GM18861 (cell line): ENCODE measurements at regions not wholly inside any gene's neighbourhood (a gene's known extent, or its start where the extent isn't known, plus 50 kb on each side); places are given as distances from the start of the nearest gene placed in this dataset.
"Not testable (repeated sequence)": the region's sequence is repeated elsewhere in the genome, so short reads cannot be mapped to it uniquely, and the experiment has no call there.

Source experiments
- ATAC-seq: cut with Tn5 transposase; IDR thresholded peaks from one replicate; pipeline ENCODE4 v1.9.1; 2021; ENCODE audit not compliant: unreplicated experiment

DNA sequence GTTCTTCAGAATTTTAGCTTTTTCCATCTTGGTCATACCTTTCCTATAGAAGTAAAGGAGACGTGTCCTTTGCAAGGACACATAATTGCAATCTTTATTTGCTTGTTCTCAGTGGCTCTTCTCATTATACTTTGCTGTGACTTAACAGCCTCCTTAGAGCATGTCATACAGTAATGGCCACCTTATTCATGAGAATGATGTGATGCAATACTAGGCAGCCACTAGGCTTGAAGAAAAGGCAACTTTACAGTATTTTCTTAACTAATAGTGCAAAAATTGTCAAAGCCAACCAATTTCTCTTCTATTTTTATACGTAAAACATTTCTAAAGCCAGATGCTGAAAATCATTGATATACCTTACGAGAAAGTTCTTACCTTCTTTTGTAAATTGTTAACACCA, 1296.8 kb upstream of the EYS start:
- no peak for ATAC-seq

DNA sequence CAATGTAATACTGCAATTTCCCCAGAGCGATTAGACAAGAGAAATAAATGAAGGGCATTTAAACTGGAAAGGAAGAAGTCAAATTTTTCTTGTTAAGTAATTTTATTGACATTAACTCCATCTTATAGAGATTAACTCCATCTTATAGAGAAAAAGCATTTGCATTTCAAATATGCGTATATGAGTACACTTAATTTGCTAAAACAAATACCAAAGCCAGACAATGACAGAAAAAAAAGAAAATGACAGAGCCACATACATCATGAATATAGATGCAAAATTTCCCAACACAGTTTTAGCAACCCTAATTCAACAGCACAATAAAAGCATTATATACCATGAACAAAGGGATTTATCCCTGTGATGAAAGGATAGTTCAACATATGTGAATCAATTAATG, 1293.1 kb upstream of the EYS start:
- ATAC-seq, result no peak

DNA sequence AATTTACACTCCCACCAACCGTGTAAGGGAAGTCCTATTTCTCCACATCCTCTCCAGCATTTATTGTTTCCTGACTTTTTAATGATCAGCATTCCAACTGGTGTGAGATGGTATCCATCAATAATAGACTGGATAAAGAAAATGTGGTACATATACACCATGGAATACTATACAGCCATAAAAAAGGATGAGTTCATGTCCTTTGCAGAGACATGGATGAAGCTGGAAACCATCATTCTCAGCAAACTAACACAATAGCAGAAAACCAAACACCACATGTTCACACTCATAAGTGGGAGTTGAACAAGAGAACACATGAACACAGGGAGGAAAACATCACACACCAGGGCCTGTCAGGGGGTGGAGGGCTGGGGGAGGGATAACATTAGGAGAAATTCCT, 1290.6 kb upstream of the EYS start:
- ATAC-seq, result not testable (repeated sequence)

DNA sequence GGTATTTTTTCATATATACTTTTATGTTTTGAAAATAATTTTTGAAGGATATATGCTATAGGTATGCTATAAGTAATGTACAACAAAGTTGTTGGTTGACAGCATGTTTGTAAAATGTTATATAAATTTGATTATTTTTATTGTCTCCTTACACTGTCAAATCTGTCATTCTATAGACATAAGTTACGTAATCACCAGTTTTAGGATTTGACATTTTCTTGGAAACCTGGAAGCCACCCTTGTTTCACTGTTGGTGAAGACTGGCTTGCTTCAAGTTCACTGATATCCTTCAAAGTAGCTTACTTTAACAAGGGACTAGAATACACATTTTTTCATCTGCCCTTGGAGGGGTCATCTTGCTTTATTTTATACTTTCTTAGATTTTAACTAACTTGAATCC, 1288.6 kb upstream of the EYS start:
- no peak for ATAC-seq

DNA sequence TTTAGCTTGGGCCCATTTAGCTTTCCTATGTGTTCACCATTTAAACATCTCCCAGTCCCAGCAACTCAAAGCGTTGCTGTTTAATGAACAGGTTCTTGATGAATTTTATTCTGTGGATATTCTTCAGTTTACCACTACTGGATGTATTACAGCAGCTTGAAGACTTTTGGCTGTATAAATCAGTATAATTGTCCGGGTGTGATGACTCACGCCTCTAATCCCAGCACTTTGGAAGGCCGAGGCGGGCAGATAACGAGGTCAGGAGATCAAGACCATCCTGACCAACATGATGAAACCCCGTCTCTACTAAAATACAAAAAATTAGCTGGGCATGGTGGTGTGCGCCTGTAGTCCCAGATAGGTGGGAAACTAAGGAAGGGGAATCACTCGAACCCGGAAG, 1286.7 kb upstream of the EYS start:
- ATAC-seq, result not testable (repeated sequence)

DNA sequence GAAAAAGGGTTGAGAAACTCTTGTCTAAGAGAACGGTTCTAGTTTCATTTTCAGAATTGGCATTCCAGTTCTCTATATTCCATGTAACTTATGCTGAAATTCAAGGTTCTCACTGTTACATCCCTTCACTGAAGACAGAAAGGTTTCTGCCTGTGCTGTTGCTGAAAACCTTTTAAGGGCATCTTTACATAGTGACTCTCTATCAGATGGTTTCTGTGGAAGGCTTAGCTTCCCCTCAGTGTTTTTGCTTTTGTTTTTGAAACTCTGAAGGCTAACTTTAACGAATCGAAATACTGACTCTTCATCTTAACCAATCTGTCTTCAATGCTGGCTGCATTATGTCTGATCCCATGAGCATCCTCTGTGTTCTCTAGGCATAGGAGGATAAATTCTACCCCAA, 1286.2 kb upstream of the EYS start:
- no peak for ATAC-seq

DNA sequence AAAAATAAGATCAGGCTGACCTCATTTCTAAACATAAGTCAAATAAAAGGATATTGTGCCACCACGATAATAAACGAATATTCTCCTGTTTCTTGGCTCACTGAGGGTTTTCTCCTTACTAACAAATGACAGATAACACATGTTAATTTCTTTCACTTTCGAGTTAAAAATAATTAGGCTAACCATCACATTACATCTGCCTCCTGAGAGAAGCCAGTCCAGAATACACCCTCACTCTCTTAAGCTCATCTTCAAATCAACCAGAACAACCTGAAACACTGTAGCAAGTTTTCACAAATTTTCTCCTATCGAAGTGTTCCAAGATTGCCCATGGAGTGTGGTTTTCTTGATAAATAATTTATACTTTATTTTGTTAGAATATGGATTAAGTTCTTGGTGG, 1285.6 kb upstream of the EYS start:
- no peak for ATAC-seq

DNA sequence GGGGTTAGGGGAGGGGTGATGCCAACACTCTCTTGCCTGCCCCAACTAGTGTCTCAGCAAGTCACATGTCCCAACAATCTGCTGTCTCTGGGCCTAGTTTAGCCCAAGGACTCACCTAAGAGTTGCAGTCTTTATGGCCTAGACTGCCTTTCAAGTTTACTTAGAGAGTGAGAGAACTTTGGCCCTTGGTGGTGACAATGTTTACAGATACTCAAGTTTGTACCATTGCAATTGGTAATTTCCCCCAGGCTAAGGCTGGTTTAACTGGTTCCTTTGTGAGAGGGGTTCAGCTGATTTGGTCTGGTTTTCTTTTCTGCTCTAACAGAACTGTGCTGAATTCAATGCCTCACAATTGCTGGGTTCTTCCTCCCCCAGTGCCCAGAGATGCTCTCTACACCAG, 1279.9 kb upstream of the EYS start:
- no peak for ATAC-seq

DNA sequence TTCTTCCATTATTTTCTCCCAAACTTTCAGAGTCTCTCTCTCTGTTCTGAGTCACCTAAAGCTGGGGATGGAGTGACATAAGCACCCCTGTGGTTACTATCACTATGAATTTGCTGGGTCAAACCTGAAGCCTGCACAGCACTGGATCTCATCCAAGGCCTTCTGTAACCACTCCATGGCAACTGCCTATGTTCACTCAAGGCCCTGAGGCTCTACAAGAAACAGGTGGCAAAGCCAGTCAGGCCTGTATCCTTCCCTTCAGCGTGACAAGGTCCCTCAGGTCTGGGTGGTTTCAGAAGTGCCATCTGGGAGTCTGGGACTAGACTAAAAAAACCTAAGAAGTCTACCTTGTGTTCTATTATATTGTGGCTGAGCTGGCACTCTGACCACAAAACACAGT, 1278.8 kb upstream of the EYS start:
- ATAC-seq, result no peak

DNA sequence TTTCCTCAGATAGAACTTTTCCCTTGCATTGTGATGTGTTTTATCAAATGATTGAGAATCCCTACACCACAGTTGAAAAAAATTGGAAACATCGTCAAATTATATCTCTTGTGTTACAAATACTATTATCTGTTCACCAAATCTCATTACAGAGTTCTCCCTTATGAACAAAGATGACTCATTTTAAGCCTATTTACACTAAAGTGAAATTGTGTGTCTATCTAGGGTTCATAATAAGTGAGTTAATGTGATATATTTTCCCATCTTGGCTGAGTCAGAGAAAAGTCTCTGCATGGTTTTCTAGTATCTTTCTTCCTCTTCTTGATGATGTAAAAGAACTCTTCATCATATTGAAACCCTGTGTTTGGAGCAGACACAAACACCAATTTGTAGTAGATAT, 1263.3 kb upstream of the EYS start:
- no peak for ATAC-seq

DNA sequence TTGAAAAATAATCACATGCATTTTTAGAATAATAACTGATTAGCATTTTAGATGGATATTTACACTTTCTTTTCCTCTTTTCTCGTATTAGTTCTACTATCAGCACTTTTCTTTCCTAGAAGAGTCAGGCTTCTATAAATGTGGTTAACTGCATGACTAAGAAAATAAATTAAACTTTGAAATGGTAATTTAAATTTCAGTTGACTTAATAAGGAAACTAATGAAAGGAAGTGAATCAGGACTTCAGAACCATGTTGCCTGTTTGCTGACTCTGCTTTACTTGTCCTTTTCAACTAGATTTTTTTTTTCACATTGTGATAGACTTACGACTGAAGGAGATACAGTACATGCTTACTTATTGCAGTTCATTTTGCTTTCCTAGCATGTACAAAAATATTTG, 1258.2 kb upstream of the EYS start:
- no peak for ATAC-seq

DNA sequence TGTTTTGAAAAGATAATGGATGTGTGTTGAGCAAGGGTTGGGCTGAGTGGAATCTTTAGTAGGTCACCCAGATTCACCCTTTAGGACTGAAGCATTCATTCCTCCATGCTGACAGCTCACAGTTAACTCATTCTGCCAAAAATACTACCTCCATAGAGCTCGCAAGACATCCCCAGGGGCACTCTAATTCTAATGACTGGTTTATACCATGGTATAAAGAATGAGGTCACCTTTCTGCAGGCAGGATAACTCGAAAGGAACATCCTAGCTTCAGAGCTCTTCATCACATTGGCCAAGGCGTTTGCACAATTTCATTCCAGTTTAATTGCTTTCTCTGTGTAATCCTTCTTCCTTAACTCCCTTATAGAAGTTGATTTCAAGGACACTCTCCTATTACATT, 1257.2 kb upstream of the EYS start:
- ATAC-seq, result no peak

DNA sequence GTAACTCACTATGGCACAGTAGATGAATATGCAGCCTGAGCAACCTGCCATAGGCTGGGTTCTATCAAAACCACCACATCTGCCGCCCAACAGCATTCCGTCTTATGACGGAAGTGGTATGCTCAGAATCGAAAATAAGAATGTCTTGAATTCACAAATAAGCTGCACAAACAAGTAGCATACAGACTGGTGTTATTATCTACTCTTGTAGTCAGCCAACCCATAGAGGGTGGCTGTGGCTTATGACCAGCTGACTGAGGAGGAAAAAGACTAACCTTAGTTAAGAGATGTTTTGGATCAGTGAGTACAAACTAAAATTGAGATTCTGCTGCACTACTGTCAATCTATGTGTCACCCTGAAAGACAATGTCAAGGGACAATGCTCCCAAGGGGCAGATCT, 1255.1 kb upstream of the EYS start:
- ATAC-seq, result no peak

DNA sequence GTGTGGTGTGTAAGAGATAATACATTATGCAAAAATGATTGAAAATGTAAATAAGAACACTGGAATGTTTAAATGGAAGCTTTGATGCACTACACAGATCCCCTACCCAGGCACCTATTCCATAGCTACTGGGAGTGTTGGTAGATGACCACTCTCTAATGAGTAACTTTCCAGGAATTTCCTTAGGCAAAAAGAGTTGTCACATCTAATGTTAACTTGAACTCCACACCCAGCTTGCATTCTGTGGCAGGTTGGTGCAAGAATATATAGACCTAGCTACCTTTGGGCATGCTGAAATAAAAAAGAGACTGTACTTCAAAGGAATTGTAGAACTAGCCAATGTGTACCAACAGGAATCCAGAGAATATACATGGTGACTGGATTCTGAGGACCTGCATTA, 1254.2 kb upstream of the EYS start:
- no peak for ATAC-seq

DNA sequence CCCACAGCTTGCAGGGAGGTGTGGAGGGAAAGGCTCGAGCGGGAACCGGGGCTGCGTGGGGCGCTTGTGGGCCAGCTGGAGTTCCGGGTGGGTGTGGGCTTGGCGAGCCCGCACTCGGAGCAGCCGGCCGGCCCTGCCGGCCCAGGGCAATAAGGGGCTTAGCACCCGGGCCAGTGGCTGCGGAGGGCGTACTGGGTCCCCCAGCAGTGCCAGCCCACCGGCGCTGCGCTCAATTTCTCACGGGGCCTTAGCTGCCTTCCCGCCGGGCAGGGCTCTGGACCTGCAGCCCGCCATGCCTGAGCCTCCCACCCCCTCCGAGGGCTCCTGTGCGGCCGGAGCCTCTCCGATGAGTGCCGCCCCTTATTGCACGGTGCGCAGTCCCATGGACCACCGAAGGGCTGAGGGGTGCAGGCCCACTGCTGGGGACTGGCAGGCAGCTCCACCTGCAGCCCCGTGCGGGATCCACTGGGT, 1242.2 kb upstream of the EYS start:
- ATAC-seq, result no peak

DNA sequence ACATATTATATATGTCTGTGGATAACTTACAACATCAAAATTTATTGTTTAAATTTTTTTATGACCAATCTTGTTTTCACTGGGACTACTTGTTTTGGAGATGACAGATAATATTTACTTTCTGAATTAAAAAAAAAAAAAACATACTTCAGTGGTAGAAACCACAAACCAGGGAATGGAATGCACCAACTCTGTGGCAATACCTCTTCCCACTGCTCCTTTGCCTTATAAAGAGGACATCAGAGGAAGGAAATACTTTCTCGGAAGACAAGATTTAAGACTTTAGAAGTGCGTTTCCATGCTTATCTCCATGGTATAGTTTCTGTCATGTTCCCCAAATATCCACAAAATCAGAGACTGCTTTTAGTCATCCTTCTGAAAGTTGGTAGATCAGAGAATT, 1241.1 kb upstream of the EYS start:
- ATAC-seq, result no peak

DNA sequence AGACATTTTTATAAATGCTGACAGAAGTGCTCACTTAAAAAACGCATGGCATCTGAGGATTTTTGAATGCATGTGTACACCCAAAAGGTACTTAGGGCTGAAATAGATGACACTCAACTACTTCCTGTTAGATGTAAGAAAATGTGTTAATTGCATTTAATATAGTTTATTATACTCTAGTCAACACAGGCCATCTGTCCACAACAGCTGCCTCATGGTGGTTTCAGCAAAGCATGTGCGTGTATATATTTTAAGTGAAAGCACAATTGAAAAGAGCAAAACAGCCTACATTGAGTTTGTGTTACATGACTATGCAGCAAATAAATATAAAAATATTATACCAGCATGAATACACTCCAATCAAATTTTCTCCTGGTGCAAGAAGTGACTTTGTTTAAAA, 1233.0 kb upstream of the EYS start:
- ATAC-seq, result no peak

DNA sequence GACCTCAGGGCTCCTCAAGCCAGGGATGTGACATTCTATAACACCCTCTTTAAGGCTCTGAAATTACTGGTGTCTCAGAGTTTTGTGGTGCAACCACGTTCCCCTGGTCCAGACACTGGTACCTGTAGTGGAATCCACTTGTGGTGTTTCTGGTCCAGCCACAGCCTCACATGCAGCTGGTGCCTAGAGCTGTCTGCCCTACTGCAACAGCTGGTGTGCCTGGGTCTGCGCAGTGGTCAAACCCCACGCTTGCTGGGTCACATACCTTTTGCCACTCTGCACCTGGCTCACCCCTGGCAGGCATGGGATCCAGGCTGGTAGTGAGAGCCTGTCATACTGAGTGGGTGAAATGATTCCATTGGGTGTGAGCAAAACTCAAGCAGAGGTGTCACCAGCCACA, 1230.2 kb upstream of the EYS start:
- ATAC-seq, result no peak

DNA sequence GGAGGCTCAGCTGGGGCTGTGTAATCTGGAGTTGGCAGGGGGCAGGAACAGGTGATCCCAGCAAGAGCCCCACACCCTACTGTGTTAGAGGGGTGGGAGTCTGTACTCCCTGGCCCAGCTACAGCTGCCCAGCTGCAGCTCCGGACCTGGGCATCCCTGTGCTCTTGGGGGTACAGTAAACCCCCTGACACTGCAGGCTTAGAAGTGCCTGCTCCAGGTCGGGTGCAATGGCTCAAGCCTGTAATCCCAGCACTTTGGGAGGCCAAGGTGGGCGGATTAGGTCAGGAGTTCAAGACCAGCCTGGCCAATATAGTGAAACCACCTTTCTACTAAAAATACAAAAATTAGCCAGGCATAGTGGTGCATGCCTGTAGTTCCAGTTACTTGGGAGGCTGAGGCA, 1228.6 kb upstream of the EYS start:
- no peak for ATAC-seq

DNA sequence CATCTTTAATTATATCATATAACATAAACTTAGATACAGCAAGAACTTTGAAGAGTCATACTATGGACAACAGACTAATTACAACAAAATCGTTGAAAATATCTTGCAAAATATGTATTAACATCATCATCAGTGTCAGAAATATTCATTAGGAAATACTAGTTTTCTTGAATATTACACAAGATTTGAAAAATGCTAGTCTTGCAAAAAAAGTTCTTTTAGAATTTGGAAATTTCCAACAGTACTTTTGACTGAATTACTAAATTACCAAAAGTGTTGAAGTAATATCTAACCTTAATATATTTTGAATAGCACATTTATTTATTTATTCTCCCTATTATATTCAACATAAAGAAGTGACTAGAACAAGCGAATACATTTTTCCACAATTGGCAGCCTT, 1224.8 kb upstream of the EYS start:
- ATAC-seq, result no peak

DNA sequence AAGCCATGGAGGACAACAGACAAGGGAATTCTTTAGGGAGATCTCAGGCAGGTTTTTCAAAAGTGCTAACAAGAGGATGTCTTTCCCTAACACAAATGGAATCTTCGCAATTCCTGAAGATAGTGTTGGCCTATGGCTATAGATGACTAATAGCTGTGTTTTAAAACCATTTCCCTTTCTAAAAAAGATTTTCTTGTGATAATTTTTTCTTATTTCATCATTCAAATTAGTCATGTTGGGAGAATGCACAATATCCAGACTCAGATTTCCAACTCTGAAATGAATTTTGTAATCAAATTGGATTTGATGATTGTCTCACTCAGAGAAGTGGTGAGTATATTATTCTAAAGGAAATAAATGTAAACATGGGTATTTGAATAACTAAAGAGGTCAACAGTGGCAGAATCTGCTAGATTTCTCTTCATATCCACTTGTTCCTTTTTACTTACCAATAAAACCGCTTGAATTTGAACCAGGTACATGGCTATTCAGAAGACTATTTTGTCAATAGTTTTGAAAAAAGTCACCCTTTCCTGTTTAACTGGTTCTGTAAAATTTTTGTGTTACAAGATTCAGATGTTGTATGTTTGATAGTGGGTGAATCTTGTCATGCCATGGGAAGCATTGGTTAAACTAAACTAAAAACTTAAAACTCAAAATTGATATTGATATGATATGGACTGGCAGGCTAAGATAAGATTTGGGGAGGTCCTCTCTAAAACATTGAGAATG, 1223.7 kb upstream of the EYS start:
- ATAC-seq, result no peak

DNA sequence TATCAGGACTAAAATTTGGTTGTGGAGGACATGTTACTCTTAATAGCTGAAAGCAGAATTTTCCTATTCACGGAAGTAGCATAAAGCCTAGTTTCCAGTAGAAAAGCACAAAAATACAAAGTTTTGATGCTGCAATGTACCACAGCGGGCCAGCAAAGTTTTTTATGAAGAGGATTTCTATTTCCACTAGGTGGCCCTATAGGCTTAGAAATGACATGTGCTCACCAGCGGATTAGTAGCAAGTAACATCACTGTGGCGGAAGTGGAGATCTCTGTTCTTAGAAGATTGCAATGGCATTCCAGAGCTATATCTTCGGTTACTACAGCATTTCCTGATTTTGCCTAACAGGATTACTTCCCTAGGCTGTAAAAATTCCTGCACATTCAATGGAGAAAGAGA, 1219.0 kb upstream of the EYS start:
- ATAC-seq, result no peak

DNA sequence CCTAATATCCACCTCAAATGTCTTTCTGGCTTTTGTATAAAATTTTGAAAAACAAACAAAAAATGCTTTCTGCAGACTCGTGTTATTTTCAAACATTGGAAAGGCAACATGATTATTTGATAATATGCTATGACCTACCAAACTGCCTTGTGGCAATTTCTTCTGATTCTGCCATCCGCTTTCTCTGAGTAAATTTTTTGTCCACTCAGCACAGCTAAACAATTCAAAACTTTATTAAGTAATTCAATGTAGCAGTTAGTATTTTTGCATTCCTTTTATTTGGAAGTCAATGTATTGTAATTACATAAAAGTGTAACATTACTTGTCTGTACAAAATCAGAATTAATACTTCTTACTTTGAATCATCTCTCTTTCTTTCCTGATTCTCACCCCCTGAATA, 1206.6 kb upstream of the EYS start:
- ATAC-seq, result no peak
